Upper lobe of left lung (tissue), 6 donors: ENCODE measurements at regions not wholly inside any gene's neighbourhood (a gene's known extent, or its start where the extent isn't known, plus 50 kb on each side); places are given as distances from the start of the nearest gene placed in this dataset.

Experiments used
- ATAC-seq, 2 donors: fragments of 200-7000 bp; cut with Tn5 transposase; one replicate each; pipeline ENCODE4 v1.9.1; 2022; ENCODE audit warnings: mild to moderate bottlenecking in 2 of 2, moderate library complexity in 2 of 2; ENCODE audit not compliant: low FRiP score in 2 of 2
- DNase-seq, 2 donors: peaks; one replicate each; pipeline ENCODE4 v3.0.0-alpha.2; 2019 to 2020
- H3K27ac ChIP-seq, 4 donors: fragments of 200-600 bp; sonication (generic); one replicate each; pipeline ENCODE4 v1.5.1; 2016 to 2019
- H3K27me3 ChIP-seq, 4 donors: fragments of 200-600 bp; sonication (generic); one replicate each; pipeline ENCODE4 v1.5.1; 2017 to 2019
- H3K36me3 ChIP-seq, 4 donors: fragments of 200-600 bp; sonication (generic); one replicate each; pipeline ENCODE4 v1.5.1; 2016 to 2019
- H3K4me1 ChIP-seq, 4 donors: fragments of 200-600 bp; sonication (generic); one replicate each; pipeline ENCODE4 v1.5.1; 2018 to 2019
- H3K4me3 ChIP-seq, 4 donors: fragments of 200-600 bp; sonication (generic); one replicate each; pipeline ENCODE4 v1.5.1; 2017 to 2019; ENCODE audit warnings: mild to moderate bottlenecking in 2 of 4, moderate library complexity in 1 of 4
- H3K9me3 ChIP-seq, 4 donors: fragments of 200-600 bp; sonication (generic); one replicate each; pipeline ENCODE4 v1.5.1; 2018 to 2019
- CTCF ChIP-seq, 6 experiments: fragments of 450-650 bp in 4 of 6; fragments of 200-600 bp in 2 of 6; sonication (generic) in 2 of 6; IDR thresholded peaks; one replicate each; pipeline ENCODE4 v1.5.1; 2016 to 2019; ENCODE audit warnings: antibody characterized with exemption in 6 of 6
- EP300 ChIP-seq, 4 donors: sonication (generic); formaldehyde crosslinking; IDR thresholded peaks; one replicate each; pipeline ENCODE4 v1.5.1; 2017; ENCODE audit warnings: antibody characterized with exemption in 4 of 4, control low read depth in 2 of 4
- POLR2A ChIP-seq, 4 donors: fragments of 450-650 bp; IDR thresholded peaks; one replicate each; pipeline ENCODE4 v1.5.1; 2016 to 2017; ENCODE audit warnings: antibody characterized with exemption in 4 of 4, mild to moderate bottlenecking in 2 of 4
- POLR2AphosphoS5 ChIP-seq, 2 donors: sonication (generic); formaldehyde crosslinking; IDR thresholded peaks; one replicate each; pipeline ENCODE4 v1.5.1; 2017; ENCODE audit warnings: antibody characterized with exemption in 2 of 2
- WGBS, 2 donors: methylation state at CpG; one replicate each; pipeline ENCODE4 v1.1.5; 2017 to 2018; 5-methylcytosine and 5-hydroxymethylcytosine counted together
- donor health status: DM: no; HTN: no; CAD: no; lungs with moderate emphysema.
- donor health status: DM: no; HTN: yes; CAD: no; lungs with severe emphysema.

GRCh38 chr4:82057990-82058544, 315.7 kb downstream of the HNRNPD start:
- DNase-seq (no peak), ATAC-seq (no peak)
- H3K36me3 ChIP-seq = no peaks in the 10 kb centered on the region
- 23 to 41% methylated on average over 1 of the region's 1 CpG for WGBS, 2 donors
- H3K27me3 ChIP-seq = no peaks in the 10 kb centered on the region
- no peaks in the 10 kb centered on the region for H3K4me1 ChIP-seq
- no peak overlapping the region for H3K27ac ChIP-seq
- TF ChIP-seq POLR2AphosphoS5 (IDR thresholded peaks at IDR 0.05) = no peak
- no peak for TF ChIP-seq EP300 (IDR thresholded peaks at IDR 0.05)
- TF ChIP-seq CTCF (IDR thresholded peaks at IDR 0.05) = no peak
- no peak for TF ChIP-seq POLR2A (IDR thresholded peaks at IDR 0.05)
- H3K9me3 ChIP-seq = no peaks in the 10 kb centered on the region
- H3K4me3 ChIP-seq = no peak overlapping the region

GRCh38 chr4:82055156-82055555, 318.6 kb downstream of the HNRNPD start:
- Histone ChIP-seq H3K4me1 (no peaks in the 10 kb centered on the region), H3K36me3 (no peaks in the 10 kb centered on the region), H3K4me3 (no peak overlapping the region), H3K27me3 (no peaks in the 10 kb centered on the region), H3K27ac (no peak overlapping the region), H3K9me3 (no peaks in the 10 kb centered on the region)
- DNase-seq (no peak), ATAC-seq (no peak)
- no peak for TF ChIP-seq POLR2A (IDR thresholded peaks at IDR 0.05)
- no peak for TF ChIP-seq EP300 (IDR thresholded peaks at IDR 0.05)
- no peak for TF ChIP-seq POLR2AphosphoS5 (IDR thresholded peaks at IDR 0.05)
- TF ChIP-seq CTCF (IDR thresholded peaks at IDR 0.05) = no peak
- 78 to 92% methylated on average over 1 of the region's 1 CpG for WGBS, 2 donors

GRCh38 chr4:82053396-82053795, 320.4 kb downstream of the HNRNPD start:
- no peaks in the 10 kb centered on the region for H3K4me1 ChIP-seq
- TF ChIP-seq POLR2AphosphoS5 (IDR thresholded peaks at IDR 0.05) (no peak), CTCF (IDR thresholded peaks at IDR 0.05) (no peak), EP300 (IDR thresholded peaks at IDR 0.05) (no peak), POLR2A (IDR thresholded peaks at IDR 0.05) (no peak)
- WGBS, 2 donors = 88 to 98% methylated on average over 2 of the region's 2 CpGs
- no peak for DNase-seq
- H3K27me3 ChIP-seq = no peaks in the 10 kb centered on the region
- H3K27ac ChIP-seq = no peak overlapping the region
- H3K4me3 ChIP-seq = no peak overlapping the region
- no peaks in the 10 kb centered on the region for H3K36me3 ChIP-seq
- H3K9me3 ChIP-seq = no peaks in the 10 kb centered on the region
- no peak for ATAC-seq

GRCh38 chr4:82050796-82051195, 323.0 kb downstream of the HNRNPD start:
- 84 to 88% methylated on average over 2 of the region's 2 CpGs for WGBS, 2 donors
- Histone ChIP-seq H3K27me3 (peaks cover 0 to 2% (median 0%) of the 10 kb centered on the region in 4 donors), H3K9me3 (no peaks in the 10 kb centered on the region), H3K4me1 (no peaks in the 10 kb centered on the region), H3K27ac (no peak overlapping the region), H3K4me3 (no peak overlapping the region), H3K36me3 (no peaks in the 10 kb centered on the region)
- ATAC-seq (peak in 1 of 2 donors; percentile 53), DNase-seq (no peak)
- TF ChIP-seq CTCF (IDR thresholded peaks at IDR 0.05) = no peak
- TF ChIP-seq POLR2AphosphoS5 (IDR thresholded peaks at IDR 0.05) = no peak
- TF ChIP-seq POLR2A (IDR thresholded peaks at IDR 0.05) = no peak
- no peak for TF ChIP-seq EP300 (IDR thresholded peaks at IDR 0.05)

GRCh38 chr4:82049294-82049693, 324.5 kb downstream of the HNRNPD start:
- DNase-seq = no peak
- peaks cover 0 to 2% (median under 1%) of the 10 kb centered on the region in 4 donors for H3K27me3 ChIP-seq
- peaks cover 0 to 5% (median 5%) of the 10 kb centered on the region in 4 donors for H3K4me1 ChIP-seq
- 66 to 74% methylated on average over 1 of the region's 1 CpG for WGBS, 2 donors
- H3K4me3 ChIP-seq = no peak overlapping the region
- TF ChIP-seq EP300 (IDR thresholded peaks at IDR 0.05) (no peak), POLR2AphosphoS5 (IDR thresholded peaks at IDR 0.05) (no peak), POLR2A (IDR thresholded peaks at IDR 0.05) (no peak), CTCF (IDR thresholded peaks at IDR 0.05) (no peak)
- no peak overlapping the region for H3K27ac ChIP-seq
- H3K9me3 ChIP-seq = no peaks in the 10 kb centered on the region
- no peak for ATAC-seq
- no peaks in the 10 kb centered on the region for H3K36me3 ChIP-seq
